HG03558 (cell line): ENCODE measurements at regions not wholly inside any gene's neighbourhood (a gene's known extent, or its start where the extent isn't known, plus 50 kb on each side); places are given as distances from the start of the nearest gene placed in this dataset.
"Not testable (repeated sequence)": the region's sequence is repeated elsewhere in the genome, so short reads cannot be mapped to it uniquely, and the experiment has no call there.

Source experiments
- ATAC-seq: cut with Tn5 transposase; IDR thresholded peaks from one replicate; pipeline ENCODE4 v1.9.1; 2021; ENCODE audit warnings: moderate number of reproducible peaks; ENCODE audit not compliant: unreplicated experiment; ENCODE audit errors: extremely low read depth

DNA sequence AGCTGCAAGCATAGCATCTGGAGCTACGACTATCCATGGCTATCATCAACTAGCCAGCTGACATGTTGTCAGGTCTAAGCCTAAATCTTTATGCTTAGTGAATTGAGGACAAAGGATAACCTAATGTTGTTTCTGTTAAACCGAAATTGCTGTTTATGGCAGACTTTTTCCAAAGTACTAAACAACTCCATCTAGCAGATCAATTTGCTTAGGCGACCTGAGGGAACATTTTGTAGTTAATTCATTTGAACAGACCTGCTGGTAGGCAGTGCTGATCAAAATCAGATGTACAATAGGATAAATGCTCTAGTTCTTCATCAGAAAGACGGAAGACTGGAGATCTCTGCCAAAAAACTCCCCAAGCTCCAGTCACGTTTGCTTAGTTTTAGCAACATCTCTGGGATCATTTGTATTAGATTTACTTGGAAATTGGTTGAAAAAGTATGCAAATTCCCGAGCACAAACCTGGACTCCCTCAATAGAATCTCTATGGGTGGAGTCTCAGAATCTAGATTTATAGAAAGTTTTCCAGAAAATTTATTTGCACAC is 301.6 kb upstream of the NRP1 start:
- no peak for ATAC-seq

DNA sequence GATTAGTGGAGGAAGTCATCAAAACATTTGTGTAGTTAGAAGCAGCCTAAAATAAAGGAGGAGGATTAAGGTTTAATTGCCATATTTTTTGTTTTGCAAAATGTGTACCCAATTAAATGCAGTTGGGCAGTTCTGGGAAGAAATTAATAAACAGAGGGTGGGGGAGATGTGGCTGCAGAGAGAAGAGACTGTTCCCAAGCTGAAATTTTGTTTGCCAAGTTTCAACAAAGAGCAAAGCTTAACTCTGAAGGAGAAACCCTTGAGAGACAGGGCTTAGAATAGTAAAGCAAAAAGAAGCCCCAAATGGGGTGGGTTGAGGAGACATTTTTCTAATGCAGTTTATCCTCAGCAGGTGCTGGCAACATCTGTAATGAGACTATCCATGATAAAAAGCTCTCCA is 298.0 kb upstream of the NRP1 start:
- ATAC-seq: no peak

DNA sequence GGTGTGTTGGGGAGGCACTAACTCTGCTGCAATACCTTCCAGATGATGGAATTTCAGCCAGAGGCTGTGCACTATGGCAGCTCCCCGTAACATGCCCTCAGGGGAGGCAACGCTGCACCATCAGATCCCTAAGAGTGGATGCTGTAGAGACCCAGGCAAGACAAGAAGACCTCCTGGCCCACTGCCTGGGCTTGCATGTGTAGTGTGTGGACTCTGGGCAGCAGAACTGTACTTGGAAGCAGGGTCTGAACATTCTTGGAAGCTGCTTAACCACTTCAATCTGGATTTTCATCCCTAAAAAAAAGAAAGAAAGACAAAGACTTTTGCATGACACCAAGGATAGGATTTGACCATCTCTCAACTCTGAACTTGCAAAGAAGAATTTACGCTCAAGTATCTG is 297.5 kb upstream of the NRP1 start:
- ATAC-seq: no peak

DNA sequence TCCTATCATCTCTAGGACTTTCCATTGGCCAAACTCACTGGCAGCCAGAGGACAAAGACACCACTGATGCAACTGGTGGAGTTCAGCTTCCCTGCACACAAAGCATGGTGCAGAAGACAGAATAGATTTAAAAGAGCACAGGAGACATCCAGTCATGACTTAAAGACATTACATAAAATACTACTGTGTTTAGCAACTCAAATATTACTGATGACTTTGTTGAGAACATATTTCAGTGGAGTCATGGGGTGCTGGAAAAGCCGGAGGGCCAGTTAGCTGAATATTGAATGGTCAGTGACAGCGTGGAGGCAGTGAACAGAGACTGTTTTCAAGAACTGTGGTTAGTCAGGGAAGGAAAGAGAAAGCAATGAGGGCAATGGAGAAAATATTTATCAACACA is 296.3 kb upstream of the NRP1 start:
- no peak for ATAC-seq

DNA sequence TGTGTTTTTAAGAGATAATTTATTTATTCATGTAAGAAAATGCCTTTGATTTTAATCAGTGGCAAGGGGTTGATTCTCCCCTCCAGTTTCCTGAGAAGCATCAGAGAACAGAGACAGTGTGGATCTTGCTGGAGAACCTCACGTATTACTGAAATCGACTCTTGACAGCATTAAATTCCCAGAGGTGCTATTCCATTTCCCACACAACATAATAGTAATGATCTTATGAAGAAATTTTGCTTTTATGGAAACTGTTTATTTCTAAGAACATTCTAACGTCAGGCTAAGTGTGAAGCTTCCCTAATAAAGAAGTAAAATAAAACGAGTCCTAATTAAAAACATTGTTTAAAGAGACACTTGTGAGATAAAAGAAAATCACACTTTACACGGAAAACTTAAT is 293.1 kb upstream of the NRP1 start:
- no peak for ATAC-seq

DNA sequence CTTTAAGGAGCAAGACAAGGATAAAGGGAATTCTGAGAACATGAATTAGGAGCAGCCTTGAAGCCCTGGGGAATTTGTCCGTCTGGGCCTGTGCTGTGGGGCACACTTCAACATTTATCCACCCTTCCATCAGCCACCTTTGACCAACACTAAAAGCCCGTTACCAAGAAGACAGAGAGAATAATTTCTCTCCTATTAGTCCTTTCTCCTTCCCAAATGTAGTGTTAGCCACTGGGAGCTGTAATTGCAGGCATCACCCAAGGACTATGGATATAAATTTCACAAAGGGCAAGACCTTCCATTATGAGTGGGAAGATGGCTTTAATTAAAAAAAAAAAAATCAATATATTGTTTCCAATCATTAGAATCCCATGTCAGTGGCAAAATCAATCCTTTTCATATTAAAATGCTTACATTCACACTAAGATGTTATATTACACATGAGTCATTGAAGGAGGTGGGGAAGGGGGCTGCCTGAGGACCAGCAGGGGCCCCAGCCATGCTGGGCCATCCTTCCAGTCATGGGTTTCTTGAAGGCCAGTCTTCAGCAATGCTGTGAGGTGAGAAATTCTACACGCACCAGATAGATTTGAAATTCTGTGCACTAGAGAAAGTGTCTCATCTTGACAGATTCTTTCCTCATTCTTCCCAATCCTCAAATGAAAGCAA is 292.5 kb upstream of the NRP1 start:
- ATAC-seq: no peak

DNA sequence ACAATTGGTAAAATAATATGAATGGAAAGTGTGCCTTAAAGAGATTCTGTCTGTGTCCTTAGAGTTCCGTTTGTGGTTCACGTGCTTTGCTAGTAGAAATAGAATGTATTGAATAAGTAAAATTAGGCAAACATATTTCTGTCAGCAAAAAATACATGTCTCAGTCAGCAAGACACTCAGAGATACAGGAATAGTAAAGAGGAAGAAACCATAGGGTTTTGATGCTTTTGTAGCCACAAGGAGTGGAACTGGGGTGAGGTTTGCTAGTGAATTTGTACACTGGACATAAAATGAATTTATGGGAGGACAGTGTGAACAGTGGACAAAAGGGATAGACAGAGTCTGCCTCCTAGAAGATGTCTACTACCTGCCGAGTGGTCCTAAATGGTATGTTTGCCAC is 289.2 kb upstream of the NRP1 start:
- no peak for ATAC-seq

DNA sequence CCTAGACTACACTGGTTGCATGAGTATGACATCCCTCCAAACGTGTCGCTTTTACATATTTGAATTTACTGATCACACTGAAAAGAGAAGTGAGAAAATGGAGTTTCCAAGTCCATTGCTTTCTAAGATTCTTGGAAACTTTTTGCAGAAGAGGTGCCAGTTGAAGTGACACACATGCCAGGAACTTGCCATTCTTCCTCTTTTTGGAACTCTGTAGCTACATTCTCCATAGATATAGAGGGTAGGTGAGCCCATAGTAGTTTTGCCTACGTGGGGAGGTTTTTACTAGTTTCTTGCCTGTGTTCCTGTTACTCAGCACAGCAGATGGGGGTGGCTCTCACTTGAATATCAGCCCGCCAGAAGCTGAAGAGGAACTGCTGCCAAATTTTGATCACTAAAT is 286.6 kb upstream of the NRP1 start:
- ATAC-seq: no peak

DNA sequence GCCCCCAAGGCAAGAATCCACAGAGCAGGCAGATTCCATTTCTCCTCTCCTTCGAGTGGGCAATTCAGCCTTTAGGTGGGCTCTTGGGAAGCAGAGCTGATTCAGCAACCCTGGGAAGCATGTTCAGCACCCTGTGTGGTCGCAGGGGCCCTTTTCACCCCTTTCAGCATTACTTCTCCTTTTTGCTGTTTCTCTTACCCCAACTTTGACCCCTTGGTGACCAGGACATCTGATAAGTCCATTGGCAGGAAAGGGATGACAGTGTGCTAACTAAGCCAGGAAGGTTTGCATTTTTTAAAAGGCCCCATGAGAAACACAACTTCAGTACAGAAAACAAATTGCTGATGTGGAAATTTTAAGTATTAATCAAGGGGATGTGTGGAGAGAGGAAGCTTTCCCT is 283.7 kb upstream of the NRP1 start:
- no peak for ATAC-seq

DNA sequence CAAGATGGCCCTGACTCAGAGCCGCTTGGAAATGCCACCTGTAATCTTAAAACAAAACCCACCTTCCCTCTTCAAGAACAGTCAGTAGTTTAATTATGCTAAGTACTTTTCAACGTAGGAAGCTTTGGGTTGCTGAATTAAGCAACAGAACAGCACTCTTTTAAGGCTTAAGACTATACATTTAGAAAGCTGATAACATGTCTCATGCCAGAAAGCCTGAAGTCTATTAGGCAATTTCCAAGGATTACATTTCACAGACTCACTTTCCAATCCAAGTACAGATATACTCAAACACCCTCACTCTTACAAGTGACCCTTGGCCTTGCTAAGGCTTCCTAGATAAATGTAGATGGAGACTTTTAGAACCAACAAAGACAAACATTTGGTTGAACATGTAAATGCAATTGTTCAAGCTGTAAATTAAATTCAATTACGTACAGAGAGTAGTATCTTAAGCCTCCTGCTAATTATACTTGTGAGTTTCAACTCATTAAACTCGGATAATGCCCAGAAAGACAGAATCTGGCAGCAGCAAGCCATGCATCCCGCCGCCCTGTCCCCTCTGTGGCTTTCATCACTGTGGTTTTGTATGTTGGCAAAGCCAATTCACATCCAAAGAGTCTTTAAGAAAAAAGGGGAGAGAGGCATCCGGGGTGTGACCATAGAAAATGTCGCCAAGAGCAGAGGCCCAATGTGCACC is 283.1 kb upstream of the NRP1 start:
- ATAC-seq: no peak

DNA sequence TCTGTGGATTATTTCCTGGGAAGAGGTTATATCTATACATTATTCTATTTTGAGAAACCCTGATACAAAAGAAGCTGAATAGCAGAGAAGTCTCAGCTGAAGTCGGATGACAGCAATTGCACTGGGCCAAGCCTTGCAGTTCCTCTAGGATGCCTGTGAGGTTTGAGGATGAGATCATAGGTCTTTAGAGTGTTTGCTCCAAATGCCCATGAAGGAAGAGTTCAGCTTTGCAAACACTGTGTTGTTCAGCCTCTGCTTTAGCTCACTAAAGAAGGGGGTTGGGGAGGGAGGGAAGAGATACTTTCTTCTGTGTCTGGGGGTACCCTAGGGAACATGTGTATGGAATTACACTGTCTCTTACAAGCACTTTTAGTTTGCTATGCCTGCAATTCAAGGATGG is 282.5 kb upstream of the NRP1 start:
- ATAC-seq: no peak

DNA sequence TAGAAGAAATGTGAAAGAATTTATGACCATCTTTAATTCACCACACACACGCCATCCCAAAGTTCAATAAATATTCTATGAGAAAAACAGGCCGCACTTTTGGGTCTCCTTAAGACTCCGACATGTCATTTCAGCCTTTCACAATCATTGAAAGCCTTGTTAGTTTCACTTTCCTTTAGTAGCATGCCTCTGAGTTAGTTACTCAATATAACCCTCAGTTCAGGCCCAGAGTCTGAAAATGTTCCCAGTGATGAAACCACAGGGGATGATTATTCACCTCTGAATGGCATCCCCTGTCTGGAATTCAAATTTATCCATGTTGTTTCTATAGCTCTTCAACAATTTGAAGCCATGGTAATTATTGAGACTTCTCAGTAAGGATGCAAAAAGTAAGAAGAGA is 278.1 kb upstream of the NRP1 start:
- no peak for ATAC-seq

DNA sequence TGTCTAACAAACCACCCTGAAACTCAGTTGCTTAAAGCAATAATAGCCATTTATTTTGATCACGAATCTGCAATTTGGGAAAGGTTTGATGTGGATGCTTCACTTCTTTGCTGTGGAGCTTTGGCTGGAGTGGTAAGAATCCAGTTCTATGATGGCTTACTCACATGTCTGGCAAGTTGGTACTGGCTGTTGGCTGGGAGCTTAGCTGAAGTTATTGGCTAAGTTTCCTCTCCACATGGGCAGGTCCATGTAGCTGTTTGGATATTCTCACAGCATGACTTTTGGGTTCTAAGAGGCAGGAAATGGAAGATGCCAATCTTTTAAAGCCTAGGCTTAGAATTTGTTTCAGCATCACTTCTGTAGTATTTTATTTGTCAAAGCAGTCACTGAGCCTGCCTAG is 277.6 kb upstream of the NRP1 start:
- ATAC-seq: no peak

DNA sequence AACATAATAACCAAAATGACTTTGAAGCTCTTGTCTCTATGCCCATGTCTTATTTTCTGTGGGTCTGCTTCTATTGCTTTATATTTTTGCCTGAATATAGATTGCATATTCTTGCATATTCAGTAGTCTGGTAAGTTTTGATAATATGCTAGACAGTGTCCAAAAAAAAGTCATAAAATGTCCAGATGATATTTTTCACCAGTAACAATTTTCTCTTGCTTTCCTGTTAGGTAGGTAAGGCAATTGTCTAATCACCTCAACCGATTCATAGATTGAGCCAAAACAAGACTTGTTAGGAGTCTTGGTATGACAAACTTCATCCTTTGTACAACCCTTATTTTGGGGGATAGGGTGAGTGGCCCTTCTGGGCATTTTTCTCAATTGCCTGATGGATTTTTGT is 277.0 kb upstream of the NRP1 start:
- ATAC-seq: no peak

DNA sequence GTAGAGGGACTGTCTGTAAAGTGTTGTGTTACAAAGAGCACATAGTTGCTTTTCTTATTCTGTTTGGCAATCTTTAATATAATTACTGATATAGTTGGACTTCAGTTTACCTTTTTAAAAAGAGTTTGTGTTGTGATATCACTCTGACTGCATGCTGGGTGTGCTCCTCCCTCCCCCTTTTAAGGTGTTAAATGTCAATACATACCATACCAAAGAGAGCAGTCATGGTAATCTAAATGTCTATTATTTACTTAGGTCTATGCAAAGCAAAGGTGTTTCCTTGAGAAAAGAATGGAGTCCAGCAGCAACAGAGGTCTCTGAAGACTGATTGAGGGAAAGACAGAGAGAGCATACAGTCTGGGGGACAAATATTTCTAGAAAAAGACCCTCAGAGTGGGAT is 275.1 kb upstream of the NRP1 start:
- ATAC-seq: no peak

DNA sequence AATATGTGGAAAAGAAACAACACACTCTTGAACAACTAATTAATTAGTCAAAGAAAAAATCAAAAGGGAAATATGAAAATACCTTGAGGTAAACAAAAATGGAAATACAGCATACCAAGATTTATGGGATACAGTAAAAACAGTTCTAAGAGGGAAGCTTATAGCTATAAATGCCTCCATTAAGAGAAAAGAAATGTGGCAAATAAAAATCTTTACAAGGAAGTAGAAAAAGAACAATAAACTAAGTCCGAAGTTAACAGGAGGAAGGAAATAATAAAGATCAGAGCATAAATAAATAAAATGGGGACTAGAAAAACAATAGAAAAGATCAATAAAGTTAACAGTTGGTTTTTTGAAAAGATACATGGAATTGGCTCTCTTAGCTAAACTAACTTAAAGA is 267.8 kb upstream of the NRP1 start:
- no peak for ATAC-seq

DNA sequence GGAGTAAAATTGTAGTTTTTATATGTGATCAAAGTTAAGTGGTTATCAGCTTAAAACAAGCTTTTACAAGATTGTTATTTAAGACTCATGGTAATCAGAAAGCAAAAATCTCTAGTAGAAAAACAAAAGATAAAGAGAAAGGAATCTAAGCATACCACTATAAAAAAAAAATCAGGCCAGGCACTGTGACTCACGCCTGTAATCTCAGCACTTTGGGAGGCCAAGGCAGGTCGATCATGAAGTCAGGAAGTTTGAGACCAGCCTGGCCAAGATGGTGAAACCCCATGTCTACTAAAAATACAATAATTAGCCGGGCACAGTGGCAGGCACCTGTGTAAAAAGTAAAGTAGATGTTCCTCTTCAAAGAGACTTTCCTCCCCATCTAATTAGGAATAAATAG is 265.9 kb upstream of the NRP1 start:
- no peak for ATAC-seq

DNA sequence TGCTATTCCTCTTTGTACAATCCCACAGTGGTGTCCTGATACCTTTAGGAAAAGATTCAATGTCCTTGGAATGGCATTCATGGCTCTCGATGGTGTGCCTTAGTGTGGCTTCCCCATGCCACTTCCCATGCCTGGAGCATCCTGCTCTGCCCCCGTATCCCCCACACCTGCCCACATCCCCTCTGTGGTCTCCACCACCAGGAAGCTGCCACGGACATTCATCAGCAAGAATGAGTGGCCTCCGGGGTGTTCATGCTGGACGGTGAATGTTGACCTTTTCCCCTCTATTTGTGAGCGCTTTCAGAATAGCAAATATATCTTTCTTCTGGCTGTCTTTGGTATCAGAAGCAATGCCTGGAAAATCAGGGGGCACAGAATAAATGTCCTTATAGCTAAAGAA is 262.0 kb upstream of the NRP1 start:
- no peak for ATAC-seq

DNA sequence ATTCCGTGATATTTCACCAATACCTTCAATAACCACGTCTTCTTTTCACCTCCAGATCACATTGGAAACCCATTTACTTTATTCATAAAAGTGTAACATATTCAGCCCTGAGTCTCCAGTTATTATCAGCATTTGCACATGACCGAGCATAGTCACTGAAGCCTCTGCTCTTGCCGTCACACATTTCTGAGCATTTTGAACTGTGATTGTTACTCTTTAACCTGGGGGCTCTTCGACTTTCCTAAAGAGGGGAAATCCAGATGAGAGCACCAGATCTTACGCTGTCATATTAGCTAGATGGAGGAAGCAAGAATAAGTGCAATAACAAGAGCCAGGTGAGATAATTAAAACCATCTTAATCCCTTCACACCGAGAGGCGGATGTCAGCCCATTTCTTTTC is 260.0 kb upstream of the NRP1 start:
- ATAC-seq: no peak

DNA sequence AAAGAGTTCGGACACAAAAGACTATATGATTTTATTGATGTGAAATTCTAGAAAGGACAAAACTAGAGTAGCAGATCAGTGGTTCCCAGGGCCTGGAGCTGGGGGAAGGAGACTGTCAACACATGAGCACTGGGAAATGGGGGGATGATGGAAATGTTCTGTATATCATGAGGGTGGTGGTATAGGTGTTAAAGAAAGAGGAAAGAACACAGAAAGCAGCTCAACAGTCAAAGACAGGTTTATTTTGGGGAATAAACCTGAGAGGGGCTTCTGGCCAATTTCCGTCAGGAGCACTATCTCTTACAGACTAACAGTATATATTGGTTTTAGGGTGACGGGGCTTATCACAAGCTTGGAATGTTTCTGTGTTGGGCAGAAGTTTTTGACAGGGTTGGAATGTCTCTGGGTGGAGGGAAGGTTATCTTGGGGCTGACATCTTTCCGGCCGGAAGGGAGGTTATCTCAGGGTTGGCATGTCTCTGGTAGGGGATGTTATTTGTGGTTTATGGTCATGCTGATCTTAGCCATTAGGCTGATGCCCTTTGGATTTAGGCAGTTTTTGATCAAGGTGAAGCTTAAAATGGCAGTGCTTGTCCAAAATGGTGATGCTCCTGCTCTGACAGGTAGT is 254.6 kb upstream of the NRP1 start:
- ATAC-seq: no peak

DNA sequence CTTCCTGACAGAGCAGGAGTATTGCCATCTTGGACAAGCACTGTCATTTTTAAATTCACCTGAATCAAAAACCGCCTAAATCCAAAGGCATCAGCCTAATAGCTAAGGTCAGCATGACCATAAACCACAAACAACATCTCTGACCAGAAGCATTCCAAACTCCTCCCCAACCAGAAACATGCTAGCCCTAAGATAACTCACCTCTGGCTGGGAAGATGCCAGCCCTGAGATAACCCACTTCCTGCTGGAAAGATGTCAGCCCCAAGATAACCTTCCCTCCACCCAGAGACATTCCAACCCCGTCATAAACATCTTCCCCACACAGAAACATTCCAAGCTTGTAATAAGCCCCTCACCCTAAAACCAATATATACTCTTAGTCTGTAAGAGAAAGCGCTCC is 250.1 kb upstream of the NRP1 start:
- not testable (repeated sequence) for ATAC-seq

DNA sequence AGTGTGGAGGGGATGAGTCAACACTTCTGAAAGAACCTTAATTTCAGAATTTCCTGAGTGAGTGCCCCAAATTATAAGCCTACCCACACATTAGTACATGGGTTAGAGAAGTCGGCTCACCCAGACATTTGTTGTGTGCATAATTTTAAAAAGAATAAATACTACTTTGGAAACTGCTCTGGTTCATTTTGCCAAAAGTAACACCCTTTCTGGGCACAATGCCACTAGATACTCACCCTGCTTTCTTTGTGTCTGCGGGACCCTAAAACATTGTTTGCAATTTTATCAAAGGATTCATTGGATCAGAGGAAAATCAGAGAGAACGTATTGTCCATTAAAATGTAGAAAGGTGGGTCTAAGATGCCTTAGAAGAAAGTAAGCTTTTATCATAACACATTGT is 245.5 kb upstream of the NRP1 start:
- ATAC-seq: no peak
